Psoas muscle (tissue), 7 donors: ENCODE measurements at regions not wholly inside any gene's neighbourhood (a gene's known extent, or its start where the extent isn't known, plus 50 kb on each side); places are given as distances from the start of the nearest gene placed in this dataset.

ENCODE experiments used
- ATAC-seq, 4 donors: fragments of 200-7000 bp; cut with Tn5 transposase; one replicate each; pipeline ENCODE4 v1.9.1; 2020; ENCODE audit warnings: moderate library complexity in 3 of 4, mild to moderate bottlenecking in 2 of 4
- DNase-seq, 2 donors: peaks; one replicate each; pipeline ENCODE4 v3.0.0-alpha.2; 2020
- H3K27ac ChIP-seq: fragments of 200-600 bp; one replicate; pipeline ENCODE4 v1.8.0; 2022
- H3K27me3 ChIP-seq, 3 donors: fragments of 200-600 bp in 1 of 3; one replicate each; pipeline versions ENCODE4 v1.6.1 to v1.8.0; 2013 to 2022; ENCODE audit warnings: low read length in 2 of 3, mild to moderate bottlenecking in 2 of 3, moderate library complexity in 1 of 3; ENCODE audit not compliant: insufficient read depth in 3 of 3
- H3K36me3 ChIP-seq, 2 donors: fragments of 200-600 bp in 1 of 2; one replicate each; pipeline versions ENCODE4 v1.6.1 to v1.8.0; 2013 to 2022; ENCODE audit warnings: low read depth in 1 of 2, mild to moderate bottlenecking in 1 of 2, moderate library complexity in 1 of 2; ENCODE audit not compliant: insufficient read depth in 1 of 2
- H3K4me1 ChIP-seq: fragments of 200-600 bp; one replicate; pipeline ENCODE4 v1.8.0; 2022
- H3K4me3 ChIP-seq: fragments of 200-600 bp; one replicate; pipeline ENCODE4 v1.8.0; 2022; ENCODE audit warnings: mild to moderate bottlenecking
- H3K9me3 ChIP-seq: fragments of 200-600 bp; one replicate; pipeline ENCODE4 v1.8.0; 2022
- WGBS, 3 donors: extraction: QIAGEN DNeasy Blood & Tissue Kit; methylation state at CpG; one replicate each; pipeline versions ENCODE4 v1.1.6 to v1.1.7; 2013; 5-methylcytosine and 5-hydroxymethylcytosine counted together
- intact Hi-C, 2 donors: fragments of 100-400 bp; cut with DNase I; formaldehyde crosslinking; loops; one replicate each; pipeline versions ENCODE4 v1.11.0 to v1.14.2; 2022
- TF ChIP-seq, protein P1 (sequence below): fragments of 200-600 bp; IDR thresholded peaks from one replicate; pipeline ENCODE4 v1.8.0; 2022; ENCODE audit warnings: antibody characterized with exemption
- donor health status: healthy with polysubstance abuse.
- donor health status: DM: no; HTN: no; CAD: no; lungs with moderate emphysema.
- donor health status: Bipolar disorder and iron deficiency.
- donor health status: healthy.
- donor health status: DM: yes; HTN: yes; CAD: no.
- donor health status: DM: no; HTN: no; CAD: no.
- donor health status: DM: yes; HTN: yes; CAD: no.

DNA sequence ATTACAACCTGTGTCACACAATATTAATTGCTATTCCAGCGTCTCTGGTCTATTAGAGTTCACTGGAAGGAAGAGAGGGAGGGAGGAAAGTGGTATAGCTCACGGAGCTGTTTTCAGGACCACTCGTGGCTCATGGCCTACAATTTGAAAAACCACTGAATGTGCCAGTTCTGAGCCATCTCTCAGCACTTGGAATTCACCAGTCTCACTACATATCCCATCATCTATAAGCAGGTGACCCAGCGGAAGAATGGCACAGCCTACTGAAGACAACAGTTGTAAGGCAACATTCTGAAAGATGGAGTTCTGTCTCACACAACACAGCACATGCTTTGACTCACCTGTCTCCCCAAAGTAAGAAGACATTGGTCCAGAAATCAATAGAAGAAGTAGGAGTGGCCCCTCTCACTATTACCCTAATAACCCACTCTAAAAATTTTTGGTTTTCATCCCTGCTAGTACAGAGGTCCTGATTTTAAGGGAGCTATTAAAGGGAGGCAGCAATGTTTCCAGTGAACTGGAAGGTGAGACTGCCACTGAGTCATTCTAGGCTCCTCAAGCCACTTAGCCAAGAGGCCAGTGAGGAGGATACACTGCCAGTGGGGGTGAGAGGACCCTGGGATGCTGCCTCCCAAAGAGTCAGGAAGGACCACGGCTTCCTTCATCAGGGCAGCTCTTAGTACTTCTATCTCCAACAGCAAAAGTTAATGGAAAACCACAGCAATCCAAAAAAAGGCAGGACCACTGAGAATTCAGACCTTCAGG, 50.0 kb upstream of the DOCK9 start:
- H3K27me3 ChIP-seq, result no peaks in the 10 kb centered on the region
- H3K4me1 ChIP-seq, result no peaks in the 10 kb centered on the region
- DNase-seq, result no peak
- H3K9me3 ChIP-seq, result no peaks in the 10 kb centered on the region
- H3K36me3 ChIP-seq, result no peaks in the 10 kb centered on the region
- no peak for ATAC-seq
- H3K27ac ChIP-seq, result no peak overlapping the region
- TF ChIP-seq, protein P1, sequence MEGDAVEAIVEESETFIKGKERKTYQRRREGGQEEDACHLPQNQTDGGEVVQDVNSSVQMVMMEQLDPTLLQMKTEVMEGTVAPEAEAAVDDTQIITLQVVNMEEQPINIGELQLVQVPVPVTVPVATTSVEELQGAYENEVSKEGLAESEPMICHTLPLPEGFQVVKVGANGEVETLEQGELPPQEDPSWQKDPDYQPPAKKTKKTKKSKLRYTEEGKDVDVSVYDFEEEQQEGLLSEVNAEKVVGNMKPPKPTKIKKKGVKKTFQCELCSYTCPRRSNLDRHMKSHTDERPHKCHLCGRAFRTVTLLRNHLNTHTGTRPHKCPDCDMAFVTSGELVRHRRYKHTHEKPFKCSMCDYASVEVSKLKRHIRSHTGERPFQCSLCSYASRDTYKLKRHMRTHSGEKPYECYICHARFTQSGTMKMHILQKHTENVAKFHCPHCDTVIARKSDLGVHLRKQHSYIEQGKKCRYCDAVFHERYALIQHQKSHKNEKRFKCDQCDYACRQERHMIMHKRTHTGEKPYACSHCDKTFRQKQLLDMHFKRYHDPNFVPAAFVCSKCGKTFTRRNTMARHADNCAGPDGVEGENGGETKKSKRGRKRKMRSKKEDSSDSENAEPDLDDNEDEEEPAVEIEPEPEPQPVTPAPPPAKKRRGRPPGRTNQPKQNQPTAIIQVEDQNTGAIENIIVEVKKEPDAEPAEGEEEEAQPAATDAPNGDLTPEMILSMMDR, result no peak
- WGBS, 3 donors, result 78 to 91% (median 81%) methylated on average over 5 of the region's 5 CpGs
- no peak overlapping the region for H3K4me3 ChIP-seq
- intact Hi-C loops, result no loop called here

DNA sequence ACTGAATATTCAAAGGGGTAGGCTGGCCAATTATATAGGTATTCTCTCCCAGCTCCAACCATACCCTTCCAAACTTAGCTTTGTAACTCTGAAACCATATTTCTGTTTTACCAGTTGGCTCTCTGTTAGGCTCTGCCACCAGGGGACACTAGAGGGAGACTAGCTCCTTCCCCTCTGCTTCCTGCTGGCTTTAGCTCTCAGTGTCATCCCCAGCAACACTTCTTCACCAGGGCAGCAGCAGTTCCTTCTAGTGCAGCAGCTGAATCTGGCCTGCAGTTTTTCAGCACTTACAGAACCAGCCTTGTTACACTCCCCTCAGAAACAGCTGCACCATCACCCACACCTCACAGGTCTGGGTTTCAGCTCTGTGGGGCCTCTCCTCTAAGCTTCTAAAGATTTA, 51.0 kb upstream of the DOCK9 start:
- Histone ChIP-seq H3K36me3 (no peaks in the 10 kb centered on the region), H3K27ac (no peak overlapping the region), H3K9me3 (no peaks in the 10 kb centered on the region), H3K27me3 (no peaks in the 10 kb centered on the region), H3K4me3 (no peak overlapping the region), H3K4me1 (no peaks in the 10 kb centered on the region)
- TF ChIP-seq, protein P1, result peak; percentile 10
- intact Hi-C loops, result no loop called here
- no peak for ATAC-seq
- no peak for DNase-seq

DNA sequence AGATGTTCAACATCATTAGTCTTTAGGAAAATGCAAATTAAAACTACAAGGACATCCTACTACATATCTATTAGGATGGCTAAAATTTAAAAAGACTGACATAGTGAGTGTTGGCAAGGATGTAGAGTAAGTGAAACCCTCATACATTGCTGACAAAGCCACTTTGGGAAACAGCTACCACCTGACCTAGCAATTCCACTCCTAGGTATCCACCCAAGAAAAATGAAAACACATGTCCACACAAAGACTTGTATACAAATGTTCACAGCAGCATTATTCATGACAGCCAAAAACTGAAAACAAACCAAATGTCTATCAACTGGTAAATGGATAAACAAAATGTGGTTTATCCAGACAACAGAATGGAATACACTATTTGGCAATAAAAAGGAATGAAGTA, 51.7 kb upstream of the DOCK9 start:
- TF ChIP-seq, protein P1, result no peak

DNA sequence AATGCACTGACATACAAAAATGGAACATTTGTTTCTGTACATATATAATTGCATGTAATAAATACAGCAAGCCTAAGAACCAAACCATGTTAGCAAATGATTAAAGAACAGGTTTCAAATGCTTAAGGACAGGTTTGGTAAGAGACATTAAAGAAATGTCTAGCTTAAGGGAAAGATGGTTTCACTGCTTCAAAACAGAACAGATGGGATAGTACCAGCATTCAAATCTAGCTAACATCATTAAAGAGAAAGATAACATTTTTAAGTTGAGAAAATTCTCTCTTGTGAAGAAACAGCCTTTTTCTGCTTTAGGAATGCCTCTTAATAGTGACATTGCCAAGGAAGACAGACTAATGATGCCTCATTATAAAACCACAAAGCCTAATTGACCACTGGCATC, 52.5 kb upstream of the DOCK9 start:
- Histone ChIP-seq H3K27me3 (no peaks in the 10 kb centered on the region), H3K4me1 (no peaks in the 10 kb centered on the region), H3K27ac (no peak overlapping the region), H3K36me3 (no peaks in the 10 kb centered on the region), H3K4me3 (no peak overlapping the region), H3K9me3 (no peaks in the 10 kb centered on the region)
- intact Hi-C loops, result loop anchor here (5.0 to 10.0 kb wide), 4 partner anchors 53 to 196 kb away; partner anchors contain the start of gene DOCK9 (in 1 of the 2)
- DNase-seq, result no peak
- ATAC-seq, result no peak
- TF ChIP-seq, protein P1, result no peak

More for the DNA sequence above, 51.7 kb upstream of the DOCK9 start:
- no peak for ATAC-seq
- Histone ChIP-seq H3K27me3 (no peaks in the 10 kb centered on the region), H3K36me3 (no peaks in the 10 kb centered on the region), H3K27ac (no peak overlapping the region), H3K4me3 (no peak overlapping the region), H3K9me3 (no peaks in the 10 kb centered on the region), H3K4me1 (no peaks in the 10 kb centered on the region)
- intact Hi-C loops, result no loop called here
- no peak for DNase-seq

DNA sequence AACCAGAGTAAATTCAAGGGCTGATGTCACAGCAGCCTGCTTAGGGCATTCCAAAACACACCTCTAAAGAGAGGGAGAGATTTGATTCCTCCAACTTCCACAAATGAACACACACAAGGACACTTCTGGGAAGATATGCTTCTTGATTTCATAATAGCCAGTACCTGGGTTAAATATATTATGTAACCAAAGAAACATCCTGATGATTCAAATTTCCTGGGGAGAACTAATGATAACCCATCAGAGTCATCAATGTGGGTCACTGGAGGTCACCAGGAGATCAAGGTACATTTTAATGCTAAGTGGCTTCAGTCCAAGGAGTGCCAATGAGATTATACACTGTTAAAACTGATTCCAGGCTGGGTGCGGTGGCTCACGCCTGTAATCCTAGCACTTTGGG, 54.0 kb upstream of the DOCK9 start:
- H3K4me1 ChIP-seq, result no peaks in the 10 kb centered on the region
- TF ChIP-seq, protein P1, result no peak
- ATAC-seq, result no peak
- H3K9me3 ChIP-seq, result no peaks in the 10 kb centered on the region
- no peak for DNase-seq
- H3K4me3 ChIP-seq, result no peak overlapping the region
- intact Hi-C loops, result loop anchor here (5.0 to 10.0 kb wide), 4 partner anchors 55 to 197 kb away; partner anchors contain the start of gene DOCK9 (in 1 of the 2)
- no peak overlapping the region for H3K27ac ChIP-seq
- no peaks in the 10 kb centered on the region for H3K27me3 ChIP-seq
- H3K36me3 ChIP-seq, result no peaks in the 10 kb centered on the region
- 97 to 100% (median 98%) methylated on average over 2 of the region's 2 CpGs for WGBS, 3 donors
